ENCODE measurements at regions not wholly inside any gene's neighbourhood (a gene's known extent, or its start where the extent isn't known, plus 50 kb on each side); places are given as distances from the start of the nearest gene placed in this dataset.
"Not testable (repeated sequence)": the region's sequence is repeated elsewhere in the genome, so short reads cannot be mapped to it uniquely, and the experiment has no call there.

DNA sequence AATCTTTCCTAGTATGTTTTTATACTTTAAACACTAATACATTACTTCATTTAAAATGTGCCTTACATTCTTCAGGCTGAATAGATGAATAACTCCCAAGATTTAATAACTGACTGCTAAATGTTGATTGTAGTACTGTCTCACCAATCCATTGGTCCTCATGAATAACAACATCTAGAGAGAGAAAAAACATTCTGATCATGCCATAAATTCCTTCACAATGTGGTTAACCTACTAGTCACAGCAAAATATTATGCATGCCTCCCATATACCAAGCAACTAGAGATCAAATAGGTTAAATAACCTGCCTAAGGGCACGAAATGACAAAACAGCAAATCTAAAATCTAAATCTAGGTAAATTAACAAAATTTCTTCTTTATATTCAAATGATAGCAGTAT lies 66.2 kb downstream of the SYT15 start:
- DNase-seq (ENCODE audit: extremely low read depth, low read depth): not testable (repeated sequence)

DNA sequence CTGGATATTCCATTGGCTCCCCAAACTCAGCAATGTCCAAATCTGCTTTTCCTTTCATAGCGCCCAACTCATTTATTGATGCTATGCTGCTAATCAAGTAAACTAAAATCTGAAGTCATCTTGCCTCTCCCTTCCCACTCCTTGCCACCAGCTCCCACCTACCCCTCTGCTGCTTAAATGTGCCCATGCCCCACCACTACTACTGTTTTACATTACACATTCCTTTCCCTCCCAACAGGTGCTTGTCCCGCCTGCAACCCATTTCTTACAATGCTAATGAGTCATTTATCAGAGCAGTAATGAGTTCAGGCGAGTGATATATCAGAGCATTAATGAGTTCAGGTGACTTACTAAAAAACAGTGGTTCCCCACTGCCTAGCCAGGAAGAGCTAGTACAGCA lies 67.2 kb downstream of the SYT15 start:
- not testable (repeated sequence) for DNase-seq (ENCODE audit: extremely low read depth, low read depth)

DNA sequence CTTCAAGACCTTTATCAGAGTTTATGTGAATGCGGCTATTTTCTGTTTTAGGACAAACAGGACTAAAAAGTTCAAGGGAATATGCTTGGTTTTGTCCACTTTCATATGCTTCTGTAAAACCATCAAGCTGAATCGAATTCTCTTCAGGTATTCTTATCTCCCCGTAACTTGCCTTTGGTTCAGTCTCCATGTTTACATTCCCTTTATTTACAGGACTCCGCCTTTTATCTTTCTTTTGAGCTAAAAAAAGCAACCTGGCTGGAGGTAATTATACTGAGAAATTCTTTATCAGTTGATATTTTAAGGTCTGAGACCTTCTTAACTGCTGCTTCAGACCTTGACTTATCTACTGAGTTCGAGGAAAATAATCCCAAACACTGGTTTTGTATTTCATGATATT lies 72.0 kb downstream of the SYT15 start:
- DNase-seq (ENCODE audit: extremely low read depth, low read depth): not testable (repeated sequence)

DNA sequence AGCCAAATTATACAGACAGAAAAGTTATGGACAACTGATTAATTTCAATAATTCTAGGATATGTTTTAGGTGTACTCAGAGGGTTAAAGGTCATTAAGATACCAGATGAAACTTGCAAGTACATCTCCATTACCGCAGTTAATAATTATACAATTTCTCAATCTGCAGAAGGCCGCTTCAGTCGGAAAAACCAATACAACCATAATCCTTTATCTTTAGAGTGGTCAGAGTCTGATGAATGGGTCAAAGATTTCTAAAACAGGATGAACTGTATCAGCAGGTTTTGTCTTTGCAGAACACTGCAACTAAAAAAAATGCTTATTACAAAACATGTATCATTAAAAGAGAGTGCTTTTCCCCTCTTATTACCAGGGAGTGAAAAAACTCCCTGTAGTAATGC lies 78.5 kb downstream of the SYT15 start:
- not testable (repeated sequence) for DNase-seq (ENCODE audit: extremely low read depth, low read depth)

DNA sequence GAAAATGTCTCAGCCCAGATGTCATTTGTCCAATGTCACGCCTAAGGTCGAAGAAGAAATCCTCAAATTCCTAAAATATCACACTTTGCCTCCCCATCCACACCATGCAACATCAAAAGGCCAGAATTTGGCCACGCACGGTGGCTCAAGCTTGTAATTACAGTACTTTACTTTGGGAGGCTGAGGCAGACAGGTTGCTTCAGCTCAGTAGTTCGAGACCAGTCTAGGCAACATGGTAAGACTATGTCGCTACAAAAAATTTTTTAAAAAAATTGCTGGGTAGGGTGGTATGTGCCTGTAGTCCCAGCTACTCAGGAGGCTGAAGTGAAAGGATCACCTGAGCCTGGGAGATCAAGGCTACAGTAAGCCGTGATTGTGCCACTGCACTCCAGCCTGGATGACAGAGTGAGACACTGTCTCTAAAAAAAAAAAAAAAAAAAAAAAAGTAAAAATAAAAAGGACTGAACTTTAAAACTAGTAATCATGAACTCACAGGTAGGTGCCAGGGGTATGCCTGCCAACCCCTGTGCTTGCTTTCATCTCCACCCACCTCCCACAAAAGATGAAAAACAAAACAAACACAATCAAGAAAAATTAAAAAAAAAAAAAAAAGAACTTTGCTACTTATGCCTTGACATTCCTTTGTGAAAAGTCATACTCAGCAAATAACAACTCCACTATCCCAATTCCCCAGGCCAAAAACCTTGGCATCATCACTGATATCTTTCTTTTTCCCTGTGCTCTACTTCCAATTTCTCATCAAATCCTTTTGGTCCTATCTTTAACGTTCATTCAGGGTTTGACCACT lies 81.3 kb downstream of the SYT15 start:
- not testable (repeated sequence) for DNase-seq (ENCODE audit: extremely low read depth, low read depth)

DNA sequence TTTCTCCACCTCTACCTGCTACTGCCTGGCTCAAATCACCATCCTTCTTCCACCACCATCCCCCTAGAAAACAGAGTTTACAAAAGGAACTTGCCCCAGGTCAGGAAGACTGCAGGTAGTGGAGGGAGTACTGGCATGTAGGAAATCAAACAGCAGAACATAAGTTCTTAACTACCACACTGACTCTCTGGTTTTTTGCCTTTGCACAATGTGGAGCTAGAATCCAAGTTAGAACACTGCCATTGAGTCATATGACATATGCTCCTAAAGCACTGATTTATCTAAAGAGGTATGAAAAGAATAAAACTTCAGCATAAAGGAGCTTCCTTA lies 81.9 kb downstream of the SYT15 start:
- not testable (repeated sequence) for DNase-seq (ENCODE audit: extremely low read depth, low read depth)

DNA sequence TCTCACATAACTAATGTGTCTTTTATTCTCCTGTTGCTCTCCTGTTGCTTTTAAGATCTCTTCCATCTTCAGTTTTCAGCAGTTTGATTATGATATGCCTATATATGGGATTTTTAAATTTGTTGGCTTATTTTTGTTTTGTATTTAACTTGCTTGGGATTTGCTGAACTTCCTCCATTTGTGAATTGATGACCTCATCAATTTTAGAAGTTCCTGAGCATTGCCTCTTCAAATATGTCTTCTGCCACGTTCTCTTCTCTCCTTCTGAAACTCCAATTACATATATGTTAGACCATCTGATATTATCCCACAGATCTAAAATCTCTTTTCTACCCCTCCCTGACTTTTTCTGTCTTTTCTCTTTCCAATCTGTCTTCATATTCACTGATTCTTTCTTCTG lies 86.6 kb downstream of the SYT15 start:
- not testable (repeated sequence) for DNase-seq (ENCODE audit: extremely low read depth, low read depth)

DNA sequence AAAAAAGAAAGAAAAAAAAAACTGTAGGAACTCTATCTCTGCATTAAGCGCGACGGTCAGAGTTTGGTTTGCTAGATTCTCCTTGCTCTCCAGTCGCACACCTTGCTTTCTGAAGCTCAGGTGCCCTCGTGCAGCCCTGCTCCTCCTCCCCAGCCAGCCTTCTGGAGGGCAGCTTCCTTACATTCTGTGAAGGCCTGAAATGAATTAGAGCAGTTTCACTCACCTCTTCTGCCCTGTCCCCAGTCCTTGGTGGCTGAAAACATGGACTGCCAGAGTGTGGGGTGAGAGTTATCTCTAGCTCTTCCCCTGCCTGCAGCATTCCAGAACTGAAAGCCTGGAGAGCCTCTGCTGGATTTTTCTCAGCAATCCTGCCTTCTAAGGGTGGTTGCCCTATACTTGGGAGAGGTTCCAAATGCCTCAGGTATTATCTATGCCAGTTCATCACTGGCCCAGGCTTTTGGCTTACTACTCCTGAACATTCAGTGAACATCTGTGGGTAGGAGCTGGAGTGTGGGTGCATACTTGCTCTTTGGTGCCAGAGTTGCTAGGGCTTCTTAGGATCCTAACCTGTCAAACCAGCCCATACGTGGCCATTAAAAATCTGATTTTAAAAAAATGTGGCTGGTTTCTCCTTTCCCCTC lies 89.5 kb downstream of the SYT15 start:
- DNase-seq (ENCODE audit: extremely low read depth, low read depth): not testable (repeated sequence)

DNA sequence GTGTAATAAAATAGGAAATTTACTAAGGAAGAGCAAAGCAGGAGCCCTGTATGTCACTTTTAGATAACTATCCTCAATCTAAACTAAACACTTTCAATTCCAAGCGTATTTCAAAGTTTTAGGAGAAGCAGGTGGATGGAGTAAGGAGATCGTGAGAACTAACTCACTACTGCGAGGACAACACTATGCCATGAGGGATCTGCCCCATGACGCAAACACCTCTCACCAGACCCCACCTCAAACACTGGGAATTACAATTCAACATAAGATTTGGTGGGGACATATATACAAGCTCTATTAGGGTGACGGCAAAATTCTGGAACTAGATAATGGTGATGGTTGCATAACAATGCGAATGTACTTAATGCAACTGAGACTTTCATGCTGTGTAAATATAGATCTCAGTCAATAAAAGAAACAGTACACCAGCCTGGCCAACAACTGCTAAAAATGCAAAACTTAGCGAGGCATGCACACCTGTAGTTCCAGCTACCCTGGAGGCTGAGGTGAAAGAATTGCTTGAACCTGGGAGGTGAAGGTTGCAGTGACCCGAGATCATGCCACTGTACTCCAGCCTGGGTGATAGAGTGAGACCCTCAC lies 99.0 kb downstream of the SYT15 start:
- not testable (repeated sequence) for DNase-seq (ENCODE audit: extremely low read depth, low read depth)

DNA sequence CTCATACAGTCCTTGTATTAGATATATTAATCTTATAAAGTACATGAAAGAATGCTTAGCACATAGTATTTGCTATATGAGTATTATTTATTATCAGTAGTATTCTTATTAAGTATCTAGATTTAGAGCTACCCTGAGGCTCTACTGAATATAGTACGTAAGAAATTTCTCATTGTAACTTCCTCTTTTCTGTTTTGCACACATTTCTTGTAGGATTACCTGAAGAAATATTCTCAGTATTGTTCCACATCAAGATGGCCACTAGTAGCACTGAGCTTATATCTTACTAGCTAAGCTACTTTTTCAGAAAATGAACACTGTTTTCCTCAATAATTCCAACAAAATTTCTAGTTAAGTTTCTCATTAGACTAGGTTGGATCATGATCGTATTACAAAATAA lies 112.5 kb downstream of the SYT15 start:
- not testable (repeated sequence) for DNase-seq (ENCODE audit: extremely low read depth, low read depth)

DNA sequence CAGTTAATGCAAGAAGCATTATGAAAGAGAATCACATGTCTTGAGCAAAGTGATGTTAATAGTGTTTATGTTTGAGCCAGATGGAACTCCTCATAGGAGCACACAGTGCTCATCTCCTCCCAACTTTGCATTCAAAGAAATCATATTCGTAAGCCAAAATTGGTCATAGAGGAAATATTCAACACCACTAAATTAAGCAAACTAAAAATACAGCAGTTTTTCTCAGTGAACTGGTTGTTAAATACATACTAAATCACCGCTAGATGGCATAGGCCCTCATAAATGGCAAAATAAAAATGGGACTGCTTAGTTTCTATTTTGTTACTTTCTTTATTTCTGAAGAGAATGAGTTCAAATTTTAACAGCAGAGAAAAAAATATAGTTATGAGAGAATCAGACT lies 114.3 kb downstream of the SYT15 start:
- DNase-seq (ENCODE audit: extremely low read depth, low read depth): not testable (repeated sequence)

DNA sequence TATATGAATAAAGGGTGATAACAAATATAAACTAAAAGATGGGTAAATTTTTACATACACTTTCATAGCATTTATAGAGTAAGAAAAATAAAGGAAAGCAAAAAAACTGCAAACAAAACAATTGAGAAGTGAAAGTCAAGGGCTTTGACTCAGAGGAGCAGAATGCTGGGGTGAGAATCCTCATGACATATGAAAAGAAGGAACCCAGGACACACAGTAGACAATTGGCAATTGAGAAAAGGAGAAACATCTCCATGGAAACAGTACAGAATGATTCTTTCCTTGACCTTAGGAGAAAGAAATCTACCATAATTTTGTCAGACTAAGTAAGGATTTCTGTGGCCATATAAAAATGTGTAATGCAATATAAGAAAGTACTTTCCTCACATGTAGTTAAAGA lies 138.3 kb downstream of the SYT15 start:
- not testable (repeated sequence) for DNase-seq (ENCODE audit: extremely low read depth, low read depth)

DNA sequence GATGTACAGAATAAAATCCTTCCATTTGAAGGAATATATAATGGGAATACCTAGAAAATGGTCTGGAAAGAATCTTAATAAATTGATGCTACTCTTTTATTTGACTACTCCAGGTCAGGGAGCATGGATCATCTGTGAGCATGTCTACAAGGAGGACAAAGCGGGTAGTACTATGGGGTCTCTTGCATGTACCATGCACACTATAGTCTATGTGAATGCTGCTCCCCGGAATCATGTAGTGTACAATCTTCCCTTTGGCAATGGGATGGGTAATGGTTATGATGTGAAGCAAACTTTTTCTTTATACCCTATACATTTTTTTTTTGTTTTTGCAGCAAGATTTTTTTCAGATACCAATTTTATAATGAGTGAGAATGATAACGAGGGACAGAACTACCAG lies 139.1 kb downstream of the SYT15 start:
- DNase-seq (ENCODE audit: extremely low read depth, low read depth): not testable (repeated sequence)

DNA sequence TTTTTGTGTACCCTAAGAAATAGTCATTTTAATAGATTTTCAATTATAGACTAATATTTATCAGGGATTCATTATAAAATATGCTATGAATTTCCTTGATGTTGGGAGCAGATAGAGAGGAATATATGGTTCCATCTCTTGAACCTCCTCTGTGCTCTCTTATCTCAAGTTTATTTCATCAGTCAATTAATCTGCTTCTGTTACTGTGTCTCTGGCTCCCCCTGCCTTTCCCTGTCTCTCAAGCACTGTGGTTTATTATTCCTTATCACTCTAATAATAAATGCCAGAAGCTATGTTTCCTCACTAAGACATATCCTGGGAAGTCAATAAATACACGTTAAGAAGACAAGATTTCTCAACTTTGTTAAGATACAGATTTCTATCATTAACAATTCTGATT lies 141.5 kb downstream of the SYT15 start:
- not testable (repeated sequence) for DNase-seq (ENCODE audit: extremely low read depth, low read depth)

DNA sequence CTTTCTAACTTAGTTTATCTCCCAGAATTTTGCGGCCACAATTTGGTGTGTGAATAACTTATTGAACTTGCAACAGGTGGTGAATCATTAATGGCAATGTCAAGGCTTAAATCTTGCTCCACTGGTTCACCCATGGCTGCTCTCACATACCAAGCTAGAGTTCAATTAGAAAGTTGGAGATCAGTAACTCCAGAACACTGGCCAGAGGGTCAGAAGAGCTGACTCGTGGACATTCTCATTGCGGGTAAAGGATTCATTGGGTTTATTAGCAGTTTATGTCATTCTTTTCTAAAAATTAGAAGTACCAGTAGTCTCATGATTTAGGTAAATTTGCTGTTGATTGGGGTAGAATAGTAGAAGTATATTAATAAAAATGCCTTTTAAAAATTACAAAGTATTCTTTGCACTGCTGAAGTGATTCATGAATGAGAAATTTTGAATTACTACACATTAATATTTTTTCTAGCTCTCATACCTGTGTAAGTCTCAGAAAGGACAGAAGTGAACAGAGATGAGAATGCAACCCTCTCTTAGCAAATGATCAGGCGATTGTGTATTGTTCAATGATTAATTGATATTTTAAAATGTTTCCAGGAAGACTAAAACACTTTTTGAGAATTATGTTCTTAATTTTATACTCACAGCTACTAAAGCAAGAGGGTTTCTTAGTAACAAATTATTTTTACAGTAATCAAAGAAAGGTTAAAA lies 142.0 kb downstream of the SYT15 start:
- DNase-seq (ENCODE audit: extremely low read depth, low read depth): not testable (repeated sequence)

DNA sequence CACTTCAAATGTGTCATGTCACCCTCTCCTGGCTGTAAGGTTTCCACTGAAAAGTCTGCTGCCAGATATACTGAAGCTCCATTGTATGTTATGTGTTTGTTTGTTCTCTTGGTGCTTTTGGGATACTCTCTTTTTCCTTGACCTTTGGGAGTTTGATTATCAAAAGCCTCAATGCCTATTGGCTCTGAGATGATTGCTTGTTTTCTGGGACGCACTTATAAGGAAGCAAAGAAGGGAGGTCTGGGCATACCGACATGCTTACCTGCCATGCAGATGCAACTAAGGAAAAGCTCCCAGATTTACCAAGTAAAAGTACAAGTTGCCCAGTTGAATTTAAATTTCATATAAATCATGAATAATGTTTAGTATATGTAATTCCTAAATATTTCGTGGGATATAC lies 145.3 kb downstream of the SYT15 start:
- DNase-seq (ENCODE audit: extremely low read depth, low read depth): not testable (repeated sequence)

DNA sequence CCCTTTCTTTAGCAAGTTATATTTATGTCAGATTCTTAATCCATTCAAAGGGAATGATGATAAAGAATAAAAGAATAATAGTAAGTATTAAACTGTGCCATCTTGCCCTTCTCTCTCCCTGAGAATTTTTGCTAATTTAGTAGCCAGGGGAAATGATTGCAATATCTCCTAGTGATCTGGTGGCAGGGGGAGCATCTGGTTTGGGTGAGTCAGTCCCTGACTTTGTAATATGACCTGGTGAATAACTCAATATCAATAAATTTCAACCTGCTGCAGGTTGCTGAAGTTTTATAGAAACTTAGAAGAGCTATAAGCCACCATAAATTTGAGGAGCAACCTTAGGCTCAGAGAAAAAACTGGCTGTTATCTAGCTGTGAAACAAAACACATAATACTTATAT lies 149.4 kb downstream of the SYT15 start:
- DNase-seq (ENCODE audit: extremely low read depth, low read depth): not testable (repeated sequence)

DNA sequence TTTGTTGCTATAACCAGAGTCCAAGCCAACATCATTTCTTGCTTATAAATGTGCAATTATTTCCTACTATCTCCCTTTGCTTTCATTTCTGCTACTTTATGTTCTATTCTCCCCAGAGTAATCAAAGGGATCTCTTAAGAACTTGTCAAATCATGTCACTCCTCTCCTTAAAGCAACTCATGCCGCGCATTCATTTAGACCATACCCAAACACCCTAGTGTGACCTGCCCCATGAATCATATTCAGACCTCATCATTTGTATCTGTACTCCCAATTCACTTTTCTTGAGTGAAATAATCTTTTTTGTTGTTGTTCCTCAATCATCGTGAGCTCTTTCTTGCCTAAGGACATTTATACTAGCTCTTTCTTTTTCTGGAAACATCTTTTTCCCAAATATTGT lies 151.8 kb downstream of the SYT15 start:
- DNase-seq (ENCODE audit: extremely low read depth, low read depth): not testable (repeated sequence)

DNA sequence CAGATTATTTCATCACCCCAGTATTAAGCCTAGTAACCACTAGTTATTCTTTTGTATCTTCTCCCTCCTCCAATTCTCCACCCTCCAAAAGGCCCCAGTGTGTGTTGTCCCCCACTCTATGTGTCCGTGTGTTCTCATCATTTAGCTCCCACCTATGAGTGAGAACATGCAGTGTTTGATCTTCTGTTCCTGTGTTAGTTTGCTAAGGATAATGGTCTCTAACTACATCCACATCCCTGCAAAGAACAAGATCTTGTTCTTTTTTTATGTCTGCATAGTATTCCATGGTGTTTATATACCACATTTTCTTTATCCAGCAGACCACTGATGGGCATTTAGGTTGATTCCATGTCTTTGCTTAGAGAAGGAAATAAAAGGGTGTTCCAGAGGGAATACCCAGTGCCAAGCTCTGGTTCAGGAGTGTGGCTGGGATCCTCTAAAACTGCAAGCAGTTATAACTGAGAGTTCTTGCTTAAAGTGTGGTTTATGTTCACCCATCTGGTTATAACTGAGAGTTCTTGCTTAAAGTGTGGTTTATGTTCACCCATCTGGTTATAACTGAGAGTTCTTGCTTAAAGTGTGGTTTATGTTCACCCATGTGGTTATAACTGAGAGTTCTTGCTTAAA lies 154.8 kb downstream of the SYT15 start:
- not testable (repeated sequence) for DNase-seq (ENCODE audit: extremely low read depth, low read depth)

DNA sequence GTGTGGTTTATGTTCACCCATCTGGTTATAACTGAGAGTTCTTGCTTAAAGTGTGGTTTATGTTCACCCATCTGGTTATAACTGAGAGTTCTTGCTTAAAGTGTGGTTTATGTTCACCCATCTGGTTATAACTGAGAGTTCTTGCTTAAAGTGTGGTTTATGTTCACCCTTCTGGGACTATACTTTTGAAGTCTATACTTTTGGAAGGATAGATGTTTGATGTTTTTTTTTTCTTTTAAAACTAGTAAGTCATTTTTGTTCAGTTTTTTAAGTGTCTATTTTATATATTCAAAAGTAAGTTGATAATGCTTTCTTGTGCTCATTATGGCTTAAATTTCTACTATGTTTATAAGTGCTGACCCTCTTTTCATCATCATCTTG lies 155.3 kb downstream of the SYT15 start:
- not testable (repeated sequence) for DNase-seq (ENCODE audit: extremely low read depth, low read depth)

DNA sequence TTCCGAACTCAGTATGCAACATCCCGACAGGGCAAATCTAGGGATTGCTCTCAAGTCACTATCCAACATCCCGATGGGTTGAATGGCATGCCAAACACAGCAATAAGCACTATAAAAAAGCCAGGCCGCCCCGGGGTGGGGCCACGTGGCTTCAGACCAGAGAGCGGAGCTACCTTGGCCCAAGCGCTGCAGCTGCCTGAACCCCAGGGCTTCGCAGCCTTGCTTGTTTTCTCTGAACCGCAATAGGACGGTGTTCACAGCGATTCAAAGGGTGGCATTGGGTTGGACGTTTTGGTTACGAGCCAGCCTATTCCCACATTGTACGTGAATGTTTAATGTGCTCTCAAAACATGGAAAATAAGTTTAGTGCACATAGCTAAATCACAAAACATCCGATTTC lies 161.0 kb downstream of the SYT15 start:
- not testable (repeated sequence) for DNase-seq (ENCODE audit: extremely low read depth, low read depth)

Measured in AG09319 (cell line).